Caco-2 (cell line): ENCODE measurements at regions not wholly inside any gene's neighbourhood (a gene's known extent, or its start where the extent isn't known, plus 50 kb on each side); places are given as distances from the start of the nearest gene placed in this dataset.

Experiments used
- BruUV-seq: library from RNA; stranded (reverse); fragments of 400-500 nt; replicated peaks from 2 replicates; lab custom pipeline; 2021; lab: Mats Ljungman, UMichigan
- CTCF ChIA-PET: fragments of 300-600 bp; sonication (Branson Sonifier 250); formaldehyde crosslinking; loops from one replicate; lab custom pipeline; 2022; ENCODE audit warnings: antibody characterized with exemption; lab: Charles Lee
- POLR2A ChIA-PET: fragments of 300-600 bp; sonication (Branson Sonifier 250); formaldehyde crosslinking; loops from one replicate; lab custom pipeline; 2022; ENCODE audit warnings: antibody characterized with exemption; lab: Charles Lee
- DNase-seq, 2 experiments: peaks; one replicate each; pipeline versions ENCODE4 v3.0.0 to v3.0.0-alpha.2; 2020 to 2022
- H3K27me3 ChIP-seq: replicated peaks from 2 replicates; pipeline ENCODE4 v1.6.0; 2011; ENCODE audit warnings: low read length; ENCODE audit not compliant: control insufficient read depth, insufficient read depth
- H3K36me3 ChIP-seq: 2 replicates; pipeline ENCODE4 v1.5.1; 2011; ENCODE audit warnings: low read length; ENCODE audit not compliant: control insufficient read depth, insufficient read depth
- H3K4me1 ChIP-seq: fragments of 250-450 bp; sonication (Bioruptor Pico); 2 replicates; pipeline ENCODE4 v1.5.1; 2020; ENCODE audit warnings: mild to moderate bottlenecking
- H3K4me3 ChIP-seq: 2 replicates; pipeline ENCODE4 v1.5.1; 2011; ENCODE audit warnings: low read depth, mild to moderate bottlenecking, control low read depth, low read length
- H3K9me3 ChIP-seq: fragments of 250-450 bp; sonication (Bioruptor Pico); 2 replicates; pipeline ENCODE4 v1.5.1; 2020; ENCODE audit warnings: mild to moderate bottlenecking, moderate library complexity
- H3K27ac Mint-ChIP-seq: one replicate; pipeline ENCODE4 v1.8.0; 2022; ENCODE audit warnings: mixed read lengths; ENCODE audit not compliant: unreplicated experiment
- H3K27me3 Mint-ChIP-seq: one replicate; pipeline ENCODE4 v1.8.0; 2022; ENCODE audit warnings: mixed read lengths; ENCODE audit not compliant: insufficient read depth, unreplicated experiment
- H3K36me3 Mint-ChIP-seq: one replicate; pipeline ENCODE4 v1.8.0; 2022; ENCODE audit warnings: mild to moderate bottlenecking, mixed read lengths; ENCODE audit not compliant: insufficient read depth, unreplicated experiment
- H3K4me1 Mint-ChIP-seq: one replicate; pipeline ENCODE4 v1.8.0; 2022; ENCODE audit warnings: low read depth, mixed read lengths; ENCODE audit not compliant: unreplicated experiment
- H3K4me3 Mint-ChIP-seq: one replicate; pipeline ENCODE4 v1.8.0; 2022; ENCODE audit warnings: mild to moderate bottlenecking, moderate library complexity, mixed read lengths; ENCODE audit not compliant: unreplicated experiment
- H3K9me3 Mint-ChIP-seq: one replicate; pipeline ENCODE4 v1.8.0; 2022; ENCODE audit warnings: mixed read lengths; ENCODE audit not compliant: unreplicated experiment
- intact Hi-C: fragments of 100-400 bp; cut with micrococcal nuclease; formaldehyde crosslinking; loops from one replicate; pipeline ENCODE4 v1.10.0; 2022; ENCODE audit not compliant: unreplicated experiment
- TF ChIP-seq, protein P1 (sequence below), 2 experiments: fragments of 200-600 bp in 1 of 2; IDR thresholded peaks; 1 replicate in 1 of 2; 2 replicates in 1 of 2; pipeline versions ENCODE4 v1.5.1 to v1.8.0; 2011 to 2022; ENCODE audit warnings: antibody characterized with exemption in 1 of 2, control low read depth in 1 of 2, inconsistent platforms in 1 of 2, low read depth in 1 of 2, low read length in 1 of 2, mild to moderate bottlenecking in 1 of 2, moderate library complexity in 1 of 2; ENCODE audit not compliant: insufficient read depth in 1 of 2, severe bottlenecking in 1 of 2, unreplicated experiment in 1 of 2

GRCh38 chr3:72001758-72002157 is 216.8 kb upstream of the PROK2 start:
- CTCF ChIA-PET: no interaction called here
- H3K4me3 Mint-ChIP-seq: no peak overlapping the region

DNA sequence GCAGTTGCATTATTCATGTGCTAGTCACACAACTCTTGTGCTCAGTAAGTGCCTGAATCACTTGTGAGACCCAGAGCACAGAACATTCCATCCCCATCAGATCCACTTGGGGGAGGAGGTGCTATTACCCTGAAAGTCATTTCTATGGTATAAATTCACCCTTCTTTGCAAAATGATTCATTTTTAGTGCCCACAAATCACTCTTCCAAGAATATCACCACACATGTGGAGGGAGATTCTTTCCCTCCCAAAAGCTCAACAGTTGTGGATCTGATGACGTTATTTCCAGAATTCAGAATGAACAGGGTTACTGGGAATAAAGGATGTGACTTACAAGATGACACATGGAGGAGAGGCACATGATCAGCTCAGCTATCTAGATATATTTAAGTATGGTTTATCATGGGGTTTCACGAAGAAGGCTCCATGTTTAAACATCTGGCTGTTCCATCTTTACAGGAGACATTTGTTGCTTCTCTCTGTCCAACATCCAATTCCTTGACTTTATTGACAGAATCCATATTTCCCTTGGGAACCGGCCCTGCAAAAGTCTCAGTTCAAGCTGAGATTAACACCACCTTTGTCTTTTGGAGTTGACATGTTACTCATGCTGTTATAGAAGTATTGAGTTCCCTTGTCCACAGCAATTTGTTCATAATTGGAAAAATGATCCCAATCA is 214.2 kb upstream of the PROK2 start:
- DNase-seq: no peak
- no peaks in the 10 kb centered on the region for H3K4me1 Mint-ChIP-seq
- intact Hi-C loops: no loop called here
- BruUV-seq: no TSS peak
- peaks cover 7% of the 10 kb centered on the region for H3K27me3 Mint-ChIP-seq
- no peaks in the 10 kb centered on the region for H3K9me3 Mint-ChIP-seq
- Histone ChIP-seq H3K36me3 (no peaks in the 10 kb centered on the region), H3K4me3 (no peak overlapping the region), H3K27me3 (no peaks in the 10 kb centered on the region), H3K4me1 (no peaks in the 10 kb centered on the region), H3K9me3 (no peaks in the 10 kb centered on the region)
- TF ChIP-seq, protein P1, sequence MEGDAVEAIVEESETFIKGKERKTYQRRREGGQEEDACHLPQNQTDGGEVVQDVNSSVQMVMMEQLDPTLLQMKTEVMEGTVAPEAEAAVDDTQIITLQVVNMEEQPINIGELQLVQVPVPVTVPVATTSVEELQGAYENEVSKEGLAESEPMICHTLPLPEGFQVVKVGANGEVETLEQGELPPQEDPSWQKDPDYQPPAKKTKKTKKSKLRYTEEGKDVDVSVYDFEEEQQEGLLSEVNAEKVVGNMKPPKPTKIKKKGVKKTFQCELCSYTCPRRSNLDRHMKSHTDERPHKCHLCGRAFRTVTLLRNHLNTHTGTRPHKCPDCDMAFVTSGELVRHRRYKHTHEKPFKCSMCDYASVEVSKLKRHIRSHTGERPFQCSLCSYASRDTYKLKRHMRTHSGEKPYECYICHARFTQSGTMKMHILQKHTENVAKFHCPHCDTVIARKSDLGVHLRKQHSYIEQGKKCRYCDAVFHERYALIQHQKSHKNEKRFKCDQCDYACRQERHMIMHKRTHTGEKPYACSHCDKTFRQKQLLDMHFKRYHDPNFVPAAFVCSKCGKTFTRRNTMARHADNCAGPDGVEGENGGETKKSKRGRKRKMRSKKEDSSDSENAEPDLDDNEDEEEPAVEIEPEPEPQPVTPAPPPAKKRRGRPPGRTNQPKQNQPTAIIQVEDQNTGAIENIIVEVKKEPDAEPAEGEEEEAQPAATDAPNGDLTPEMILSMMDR (IDR thresholded peaks at IDR 0.05; ENCODE audit: insufficient read depth in 1 of 2, low read depth in 1 of 2, low read length in 1 of 2, severe bottlenecking in 1 of 2, unreplicated experiment in 1 of 2): no peak
- H3K36me3 Mint-ChIP-seq: no peaks in the 10 kb centered on the region
- ChIA-PET POLR2A (no interaction called here), CTCF (no interaction called here)
- no peak overlapping the region for H3K4me3 Mint-ChIP-seq
- no peak overlapping the region for H3K27ac Mint-ChIP-seq

More at GRCh38 chr3:72001758-72002157, 216.8 kb upstream of the PROK2 start:
- no peak overlapping the region for H3K27ac Mint-ChIP-seq
- H3K9me3 ChIP-seq: no peaks in the 10 kb centered on the region
- H3K4me3 ChIP-seq: no peak overlapping the region
- H3K36me3 ChIP-seq: no peaks in the 10 kb centered on the region
- H3K4me1 ChIP-seq: no peaks in the 10 kb centered on the region
- BruUV-seq: no TSS peak
- H3K27me3 Mint-ChIP-seq: peaks cover 5% of the 10 kb centered on the region
- no peaks in the 10 kb centered on the region for H3K4me1 Mint-ChIP-seq
- DNase-seq: no peak
- POLR2A ChIA-PET: no interaction called here
- H3K9me3 Mint-ChIP-seq: no peaks in the 10 kb centered on the region
- no peaks in the 10 kb centered on the region for H3K36me3 Mint-ChIP-seq
- TF ChIP-seq, protein P1 (IDR thresholded peaks at IDR 0.05; ENCODE audit: insufficient read depth in 1 of 2, low read depth in 1 of 2, low read length in 1 of 2, severe bottlenecking in 1 of 2, unreplicated experiment in 1 of 2): no peak
- intact Hi-C loops: no loop called here
- H3K27me3 ChIP-seq: no peaks in the 10 kb centered on the region

DNA sequence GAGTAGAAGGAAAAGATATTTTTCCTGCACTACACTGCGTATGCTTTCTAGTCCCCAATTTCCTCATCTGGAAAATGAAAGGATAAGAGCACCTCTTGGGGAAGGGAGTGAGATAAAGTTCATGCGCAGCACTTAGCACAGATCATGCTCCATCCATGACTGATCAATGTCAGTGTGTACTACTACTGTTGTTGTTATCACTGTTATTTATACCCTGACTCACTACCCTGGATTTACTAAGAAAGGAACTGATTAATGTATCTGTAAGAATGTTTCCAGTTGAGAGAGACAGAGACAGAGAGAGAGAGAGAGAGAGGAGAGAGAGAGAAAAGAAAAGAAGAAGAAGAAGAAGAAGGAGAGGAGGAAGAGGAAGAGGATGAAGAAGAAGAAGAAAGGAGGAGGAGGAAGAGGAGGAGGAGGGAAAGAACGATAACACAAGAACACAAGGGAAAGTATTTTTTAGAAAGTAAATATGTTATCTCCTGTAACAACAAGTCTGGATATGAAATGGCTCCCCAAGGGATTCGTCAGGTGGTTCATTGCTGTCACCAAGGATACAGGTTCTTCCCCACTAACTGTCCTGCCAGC is 212.2 kb upstream of the PROK2 start:
- DNase-seq: no peak
- Histone ChIP-seq H3K4me1 (no peaks in the 10 kb centered on the region), H3K9me3 (no peaks in the 10 kb centered on the region), H3K36me3 (no peaks in the 10 kb centered on the region), H3K27me3 (no peaks in the 10 kb centered on the region), H3K4me3 (no peak overlapping the region)
- no TSS peak for BruUV-seq
- ChIA-PET CTCF (no interaction called here), POLR2A (no interaction called here)
- peaks cover 8% of the 10 kb centered on the region for H3K9me3 Mint-ChIP-seq
- intact Hi-C loops: no loop called here
- H3K4me3 Mint-ChIP-seq: no peak overlapping the region
- no peak overlapping the region for H3K27ac Mint-ChIP-seq
- no peaks in the 10 kb centered on the region for H3K4me1 Mint-ChIP-seq
- H3K36me3 Mint-ChIP-seq: no peaks in the 10 kb centered on the region
- peaks cover 10% of the 10 kb centered on the region for H3K27me3 Mint-ChIP-seq
- TF ChIP-seq, protein P1 (IDR thresholded peaks at IDR 0.05; ENCODE audit: insufficient read depth in 1 of 2, low read depth in 1 of 2, low read length in 1 of 2, severe bottlenecking in 1 of 2, unreplicated experiment in 1 of 2): no peak
